Loucy (cell line): ENCODE measurements at regions not wholly inside any gene's neighbourhood (a gene's known extent, or its start where the extent isn't known, plus 50 kb on each side); places are given as distances from the start of the nearest gene placed in this dataset.

Experiments used
- H2AFZ ChIP-seq: fragments of 200-600 bp; sonication (generic); 2 replicates; pipeline ENCODE4 v1.6.0; 2016; ENCODE audit warnings: antibody characterized with exemption, mild to moderate bottlenecking, low read length, moderate library complexity
- H3F3A ChIP-seq: fragments of 200-600 bp; 2 replicates; pipeline ENCODE4 v1.6.0; 2016; ENCODE audit warnings: antibody characterized with exemption, low read depth, mild to moderate bottlenecking
- H3K27me3 ChIP-seq: fragments of 200-600 bp; sonication (generic); 2 replicates; pipeline ENCODE4 v1.6.1; 2014; ENCODE audit warnings: low read length, mild to moderate bottlenecking; ENCODE audit not compliant: insufficient read depth, poor library complexity, severe bottlenecking
- H3K36me3 ChIP-seq: fragments of 200-600 bp; sonication (generic); 2 replicates; pipeline ENCODE4 v1.6.1; 2016; ENCODE audit warnings: low read length; ENCODE audit not compliant: insufficient read depth
- H3K4me1 ChIP-seq: fragments of 200-600 bp; sonication (generic); 2 replicates; pipeline ENCODE4 v1.5.1; 2014; ENCODE audit warnings: low read length, mild to moderate bottlenecking; ENCODE audit not compliant: insufficient read depth, poor library complexity, severe bottlenecking
- H3K4me2 ChIP-seq: fragments of 200-600 bp; sonication (generic); 2 replicates; pipeline ENCODE4 v1.6.0; 2014; ENCODE audit warnings: antibody characterized with exemption, low read length, low read depth, mild to moderate bottlenecking; ENCODE audit not compliant: poor library complexity, severe bottlenecking
- H3K4me3 ChIP-seq: fragments of 200-600 bp; sonication (generic); 2 replicates; pipeline ENCODE4 v1.5.1; 2014; ENCODE audit warnings: low read length, mild to moderate bottlenecking, mixed read lengths; ENCODE audit not compliant: poor library complexity, severe bottlenecking
- H3K79me2 ChIP-seq: fragments of 200-600 bp; sonication (generic); 2 replicates; pipeline ENCODE4 v1.6.1; 2014; ENCODE audit warnings: low read length; ENCODE audit not compliant: insufficient read depth
- H3K9ac ChIP-seq: fragments of 200-600 bp; sonication (generic); 2 replicates; pipeline ENCODE4 v1.6.0; 2014; ENCODE audit warnings: mild to moderate bottlenecking, low read depth, low read length, moderate library complexity; ENCODE audit not compliant: poor library complexity, severe bottlenecking
- H3K9me2 ChIP-seq: fragments of 200-600 bp; sonication (generic); replicated peaks from 2 replicates; pipeline ENCODE4 v1.6.1; 2016; ENCODE audit warnings: low read depth, low read length, mixed read lengths
- H3K9me3 ChIP-seq: fragments of 200-600 bp; sonication (generic); 2 replicates; pipeline ENCODE4 v1.6.1; 2014; ENCODE audit warnings: mild to moderate bottlenecking, antibody characterized with exemption, low read length, low read depth; ENCODE audit not compliant: insufficient read depth
- H4K20me1 ChIP-seq: fragments of 200-600 bp; sonication (generic); 2 replicates; pipeline ENCODE4 v1.6.0; 2014; ENCODE audit warnings: antibody characterized with exemption, low read length, mild to moderate bottlenecking; ENCODE audit not compliant: insufficient read depth, poor library complexity, severe bottlenecking
- CTCF ChIP-seq: fragments of 200-600 bp; sonication (generic); conservative IDR thresholded peaks from 2 replicates; pipeline ENCODE4 v1.5.1; 2014; ENCODE audit warnings: mild to moderate bottlenecking, antibody characterized with exemption, low read length
- EZH2phosphoT487 ChIP-seq: fragments of 200-600 bp; IDR thresholded peaks from 2 replicates; pipeline ENCODE4 v1.6.1; 2018; ENCODE audit warnings: antibody characterized with exemption, mild to moderate bottlenecking, moderate library complexity, borderline replicate concordance

GRCh38 chr2:239609162-239609561 is 208.3 kb upstream of the HDAC4 start:
- H3K27me3 ChIP-seq, result no peaks in the 10 kb centered on the region
- H4K20me1 ChIP-seq, result no peaks in the 10 kb centered on the region
- no peak overlapping the region for H3K4me2 ChIP-seq
- H3F3A ChIP-seq, result no peaks in the 10 kb centered on the region
- H2AFZ ChIP-seq, result no peak overlapping the region
- no peak overlapping the region for H3K4me3 ChIP-seq
- H3K36me3 ChIP-seq, result no peaks in the 10 kb centered on the region
- no peaks in the 10 kb centered on the region for H3K9me2 ChIP-seq
- no peak overlapping the region for H3K9ac ChIP-seq
- H3K4me1 ChIP-seq, result no peaks in the 10 kb centered on the region
- no peaks in the 10 kb centered on the region for H3K9me3 ChIP-seq
- H3K79me2 ChIP-seq, result no peaks in the 10 kb centered on the region
- TF ChIP-seq EZH2phosphoT487 (no peak), CTCF (no peak)

GRCh38 chr2:239608723-239609122 is 207.9 kb upstream of the HDAC4 start:
- H3K4me2 ChIP-seq, result no peak overlapping the region
- no peaks in the 10 kb centered on the region for H3K27me3 ChIP-seq
- H3K4me1 ChIP-seq, result no peaks in the 10 kb centered on the region
- no peak overlapping the region for H3K9ac ChIP-seq
- H3K9me2 ChIP-seq, result no peaks in the 10 kb centered on the region
- TF ChIP-seq EZH2phosphoT487 (no peak), CTCF (no peak)
- H3K9me3 ChIP-seq, result no peaks in the 10 kb centered on the region
- no peaks in the 10 kb centered on the region for H3K79me2 ChIP-seq
- H3K36me3 ChIP-seq, result no peaks in the 10 kb centered on the region
- H4K20me1 ChIP-seq, result no peaks in the 10 kb centered on the region
- no peak overlapping the region for H3K4me3 ChIP-seq
- no peak overlapping the region for H2AFZ ChIP-seq
- H3F3A ChIP-seq, result no peaks in the 10 kb centered on the region

GRCh38 chr2:239608260-239608659 is 207.4 kb upstream of the HDAC4 start:
- Histone ChIP-seq H3K79me2 (no peaks in the 10 kb centered on the region), H3K27me3 (no peaks in the 10 kb centered on the region), H3K9me2 (no peaks in the 10 kb centered on the region), H3K36me3 (no peaks in the 10 kb centered on the region), H4K20me1 (no peaks in the 10 kb centered on the region), H3K4me3 (no peak overlapping the region), H3K4me1 (no peaks in the 10 kb centered on the region), H3K9ac (no peak overlapping the region), H3K9me3 (no peaks in the 10 kb centered on the region), H3K4me2 (no peak overlapping the region), H3F3A (no peaks in the 10 kb centered on the region), H2AFZ (no peak overlapping the region)
- TF ChIP-seq EZH2phosphoT487, result no peak
- TF ChIP-seq CTCF, result no peak
